H1 (cell line): ENCODE measurements at regions not wholly inside any gene's neighbourhood (a gene's known extent, or its start where the extent isn't known, plus 50 kb on each side); places are given as distances from the start of the nearest gene placed in this dataset.
A peak's percentile ranks its signal among the peaks of the same experiment; 100 is the strongest.

Experiments used
- CTCF ChIA-PET: fragments of 300-600 bp; sonication (Branson Sonifier 250); formaldehyde crosslinking; loops from one replicate; lab custom pipeline; 2021; ENCODE audit not compliant: partially characterized antibody; lab: Charles Lee
- POLR2A ChIA-PET: fragments of 300-600 bp; sonication (Branson Sonifier 250); formaldehyde crosslinking; loops from one replicate; lab custom pipeline; 2021; ENCODE audit warnings: inconsistent platforms; ENCODE audit not compliant: partially characterized antibody; lab: Charles Lee
- DNase-seq, 2 experiments: peaks; one replicate each; pipeline versions ENCODE4 v3.0.0 to v3.0.0-alpha.2; 2010 to 2022; ENCODE audit warnings: low spot score in 2 of 2, low read depth in 1 of 2, mixed read lengths in 1 of 2
- FAIRE-seq: peaks from 2 replicates; lab custom pipeline; 2011; peaks lifted over from hg19 to GRCh38; lab: Jason Lieb, UNC
- H2AFZ ChIP-seq: 2 replicates; pipeline ENCODE4 v1.8.1; 2012; ENCODE audit warnings: low read length, inconsistent platforms
- H2AK5ac ChIP-seq: 2 replicates; pipeline ENCODE4 v1.6.1; 2013; ENCODE audit warnings: low read depth, low read length
- H2BK120ac ChIP-seq: replicated peaks from 2 replicates; pipeline ENCODE3; 2013; ENCODE audit warnings: low read depth, low read length, inconsistent platforms
- H2BK12ac ChIP-seq: 2 replicates; pipeline ENCODE4 v1.6.1; 2013; ENCODE audit warnings: low read depth, low read length
- H2BK15ac ChIP-seq: 2 replicates; pipeline ENCODE4 v1.6.1; 2013; ENCODE audit warnings: low read length
- H2BK20ac ChIP-seq: 2 replicates; pipeline ENCODE4 v1.6.1; 2013; ENCODE audit warnings: low read length
- H2BK5ac ChIP-seq: 2 replicates; pipeline ENCODE4 v1.6.1; 2013; ENCODE audit warnings: low read depth, low read length
- H3K14ac ChIP-seq: 2 replicates; pipeline ENCODE4 v1.6.1; 2013; ENCODE audit warnings: inconsistent platforms; ENCODE audit not compliant: insufficient read length
- H3K18ac ChIP-seq: 2 replicates; pipeline ENCODE4 v1.6.1; 2013; ENCODE audit warnings: low read length; ENCODE audit errors: extremely low read depth
- H3K23ac ChIP-seq: 2 replicates; pipeline ENCODE4 v1.6.1; 2013; ENCODE audit warnings: inconsistent platforms; ENCODE audit not compliant: insufficient read length
- H3K23me2 ChIP-seq: 2 replicates; pipeline ENCODE4 v1.6.1; 2013; ENCODE audit warnings: low read depth, low read length
- H3K27ac ChIP-seq: 2 replicates; pipeline ENCODE4 v1.6.1; 2011; ENCODE audit warnings: low read depth, low read length, inconsistent platforms
- H3K27me3 ChIP-seq, 4 experiments: replicated peaks in 1 of 4; 1 replicate in 1 of 4; 2 replicates in 3 of 4; pipeline versions ENCODE4 v1.6.1 to v1.8.1; 2011 to 2013; ENCODE audit warnings: low read length in 3 of 4, mild to moderate bottlenecking in 3 of 4, inconsistent platforms in 2 of 4, mixed read lengths in 2 of 4, moderate library complexity in 1 of 4; ENCODE audit not compliant: control insufficient read depth in 3 of 4, insufficient read depth in 3 of 4; ENCODE audit errors: extremely low read depth in 1 of 4
- H3K36me3 ChIP-seq, 4 experiments: 2 replicates each; pipeline versions ENCODE4 v1.6.1 to v1.8.1; 2011 to 2013; ENCODE audit warnings: mild to moderate bottlenecking in 4 of 4, low read length in 3 of 4, moderate library complexity in 2 of 4, control low read depth in 1 of 4, inconsistent platforms in 1 of 4; ENCODE audit not compliant: insufficient read depth in 4 of 4, control insufficient read depth in 2 of 4
- H3K4ac ChIP-seq: replicated peaks from 2 replicates; pipeline ENCODE3; 2013; ENCODE audit warnings: low read length, low read depth, mixed read lengths, inconsistent platforms; ENCODE audit not compliant: insufficient read length
- H3K4me1 ChIP-seq, 4 experiments: replicated peaks in 1 of 4; 1 replicate in 1 of 4; 2 replicates in 3 of 4; pipeline versions ENCODE4 v1.6.1 to v1.8.1; 2011 to 2013; ENCODE audit warnings: low read length in 3 of 4, inconsistent platforms in 2 of 4, mixed read lengths in 1 of 4; ENCODE audit not compliant: insufficient read depth in 4 of 4, control insufficient read depth in 3 of 4
- H3K4me2 ChIP-seq, 2 experiments: 2 replicates each; pipeline versions ENCODE4 v1.6.1 to v1.8.1; 2011 to 2013; ENCODE audit warnings: low read depth in 2 of 2, low read length in 2 of 2, control low read depth in 1 of 2, inconsistent platforms in 1 of 2, mild to moderate bottlenecking in 1 of 2; ENCODE audit not compliant: insufficient read depth in 1 of 2
- H3K4me3 ChIP-seq, 4 experiments: fragments of 200-600, 300-600 bp in 1 of 4; sonication (generic), shearing (Covaris generic), sonication (Bioruptor Twin) in 1 of 4; 2 replicates each; pipeline versions ENCODE4 v1.5.1 to v1.8.1; 2011 to 2016; ENCODE audit warnings: low read length in 4 of 4, low read depth in 3 of 4, control low read depth in 2 of 4, inconsistent platforms in 2 of 4, mild to moderate bottlenecking in 2 of 4, mixed read lengths in 1 of 4, moderate library complexity in 1 of 4; ENCODE audit not compliant: insufficient read depth in 2 of 4; ENCODE audit errors: extremely low read depth in 1 of 4
- H3K56ac ChIP-seq: replicated peaks from 2 replicates; pipeline ENCODE3; 2013; ENCODE audit warnings: low read depth, mild to moderate bottlenecking, mixed read lengths, low read length, inconsistent platforms; ENCODE audit not compliant: insufficient read length
- H3K79me1 ChIP-seq: 2 replicates; pipeline ENCODE4 v1.6.1; 2013; ENCODE audit warnings: low read depth, low read length, control low read depth
- H3K79me2 ChIP-seq, 2 experiments: 2 replicates each; pipeline versions ENCODE4 v1.6.1 to v1.8.1; 2012 to 2013; ENCODE audit warnings: low read length in 2 of 2, mild to moderate bottlenecking in 2 of 2, inconsistent platforms in 1 of 2; ENCODE audit not compliant: insufficient read depth in 2 of 2, control insufficient read depth in 1 of 2
- H3K9ac ChIP-seq, 4 experiments: replicated peaks in 1 of 4; 1 replicate in 1 of 4; 2 replicates in 3 of 4; pipeline versions ENCODE4 v1.6.1 to v1.8.1; 2011 to 2013; ENCODE audit warnings: low read depth in 3 of 4, low read length in 3 of 4, control low read depth in 2 of 4, mild to moderate bottlenecking in 2 of 4, moderate library complexity in 2 of 4, inconsistent platforms in 1 of 4; ENCODE audit errors: extremely low read depth in 1 of 4
- H3K9me3 ChIP-seq, 2 experiments: 2 replicates each; pipeline versions ENCODE4 v1.6.1 to v1.8.1; 2012 to 2013; ENCODE audit warnings: mild to moderate bottlenecking in 2 of 2, moderate library complexity in 2 of 2, control low read depth in 1 of 2, inconsistent platforms in 1 of 2, low read depth in 1 of 2, low read length in 1 of 2, mixed read lengths in 1 of 2; ENCODE audit not compliant: insufficient read depth in 2 of 2
- H4K20me1 ChIP-seq, 2 experiments: replicated peaks in 1 of 2; 2 replicates each; pipeline versions ENCODE3 to v1.8.1; 2011 to 2013; ENCODE audit warnings: inconsistent platforms in 2 of 2, low read length in 2 of 2, mild to moderate bottlenecking in 1 of 2; ENCODE audit not compliant: insufficient read depth in 2 of 2, control insufficient read depth in 1 of 2
- H4K5ac ChIP-seq: 2 replicates; pipeline ENCODE4 v1.6.1; 2013; ENCODE audit warnings: low read length, low read depth, mixed read lengths, inconsistent platforms; ENCODE audit not compliant: insufficient read length
- H4K8ac ChIP-seq: 2 replicates; pipeline ENCODE4 v1.8.0; 2013; ENCODE audit warnings: mild to moderate bottlenecking, moderate library complexity, low read length, inconsistent platforms; ENCODE audit not compliant: insufficient read depth; ENCODE audit errors: extremely low read depth
- H4K91ac ChIP-seq: replicated peaks from 2 replicates; pipeline ENCODE3; 2013; ENCODE audit warnings: low read length, mixed read lengths, inconsistent platforms; ENCODE audit not compliant: insufficient read length
- ATF3 ChIP-seq: IDR thresholded peaks from 2 replicates; pipeline ENCODE4 v1.6.1; 2011; ENCODE audit warnings: low read depth, mild to moderate bottlenecking, low read length; ENCODE audit not compliant: insufficient read depth
- CBX8 ChIP-seq: fragments of 300-800, 300-1000 bp; sonication (generic); IDR thresholded peaks from 2 replicates; pipeline ENCODE4 v1.7.1; 2016; ENCODE audit warnings: low read depth, low read length, borderline replicate concordance
- CTCF ChIP-seq, 3 experiments: IDR thresholded peaks; 1 replicate in 2 of 3; 2 replicates in 1 of 3; pipeline versions ENCODE4 v1.5.1 to v1.6.1; 2011; ENCODE audit warnings: low read length in 3 of 3, mild to moderate bottlenecking in 3 of 3, inconsistent platforms in 2 of 3, low read depth in 1 of 3, moderate library complexity in 1 of 3; ENCODE audit not compliant: insufficient read depth in 1 of 3; ENCODE audit errors: control extremely low read depth in 1 of 3
- NRF1 ChIP-seq: IDR thresholded peaks from 2 replicates; pipeline ENCODE4 v1.6.1; 2011; ENCODE audit warnings: mild to moderate bottlenecking, low read depth, low read length, improper control_type of control experiment
- PHF8 ChIP-seq: fragments of 200-600 bp; sonication (generic); conservative IDR thresholded peaks from 2 replicates; pipeline ENCODE4 v1.7.1; 2012; ENCODE audit warnings: low read depth, mild to moderate bottlenecking, inconsistent platforms, low read length, moderate library complexity
- SAP30 ChIP-seq: fragments of 300-600 bp; sonication (generic); IDR thresholded peaks from 2 replicates; pipeline ENCODE4 v1.7.1; 2012; ENCODE audit warnings: low read length, moderate library complexity, mild to moderate bottlenecking, inconsistent platforms; ENCODE audit not compliant: insufficient read depth, insufficient replicate concordance
- SP1 ChIP-seq: IDR thresholded peaks from 2 replicates; pipeline ENCODE4 v1.6.1; 2011; ENCODE audit warnings: low read depth, low read length
- ZNF274 ChIP-seq: IDR thresholded peaks from 2 replicates; pipeline ENCODE4 v1.7.0; 2012; ENCODE audit warnings: low read length, borderline replicate concordance; ENCODE audit errors: extremely low read depth
- WGBS, 2 experiments: shearing (Covaris generic) in 1 of 2; methylation state at CpG; one replicate each; pipeline versions ENCODE4 v1.1.6 to v1.1.7; 2013 to 2015; ENCODE audit warnings: low lambda C conversion rate in 2 of 2, mixed read lengths in 2 of 2, inconsistent platforms in 1 of 2, low coverage in 1 of 2, missing lambda C conversion rate in 1 of 2; ENCODE audit not compliant: insufficient replicate concordance in 2 of 2, insufficient coverage in 1 of 2, insufficient read length in 1 of 2; ENCODE audit errors: extremely low coverage in 1 of 2, missing lambda C conversion rate in 1 of 2; 5-methylcytosine and 5-hydroxymethylcytosine counted together

- Histone ChIP-seq H3K23me2 (no peaks in the 10 kb centered on the region), H3K4me2 (no peak overlapping the region), H2BK120ac (no peak overlapping the region), H3K79me1 (peaks cover 7% of the 10 kb centered on the region; the same call in 1 of the 2 replicates), H2BK15ac (no peak overlapping the region), H3K56ac (no peak overlapping the region), H3K27me3 (no peaks in the 10 kb centered on the region), H4K20me1 (peaks cover 0 to 3% of the 10 kb centered on the region in 2 experiments), H2AK5ac (peak overlapping the region; percentile 85; the same call in 1 of the 2 replicates), H3K36me3 (peaks cover 0 to 2% (median 1%) of the 10 kb centered on the region in 4 experiments; a peak in 1 of 8 replicates), H3K4ac (no peak overlapping the region), H3K4me3 (no peak overlapping the region), H4K8ac (no peak overlapping the region), H2BK20ac (no peak overlapping the region), H3K4me1 (peaks cover 2 to 6% (median 4%) of the 10 kb centered on the region in 4 experiments; a peak in 6 of 7 replicates), H3K18ac (no peak overlapping the region), H3K14ac (no peak overlapping the region), H3K9ac (no peak overlapping the region), H3K27ac (no peak overlapping the region), H2AFZ (no peak overlapping the region), H3K23ac (no peak overlapping the region), H4K5ac (no peak overlapping the region), H3K9me3 (no peaks in the 10 kb centered on the region), H2BK12ac (no peak overlapping the region), H4K91ac (no peak overlapping the region), H2BK5ac (no peak overlapping the region), H3K79me2 (peaks cover 5 to 72% of the 10 kb centered on the region in 2 experiments; a peak in 3 of 4 replicates)
- ChIA-PET CTCF (interaction anchor here (0.6 to 1.0 kb wide), 4 partner anchors 11 to 381 kb away, joined by 3 to 4 read pairs (median 3); no protein-coding TSS in a partner anchor), POLR2A (no interaction called here)
- DNase-seq, result no peak
- WGBS, 2 experiments, result 94% methylated on average over 7 of the region's 11 CpGs; no CpG with 5 or more reads in 1 of the 2 experiments
- FAIRE-seq, result no peak
- no peak for TF ChIP-seq ZNF274
- no peak for TF ChIP-seq SAP30
- TF ChIP-seq CTCF (IDR thresholded peaks at IDR 0.05; ENCODE audit: control extremely low read depth in 1 of 3, insufficient read depth in 1 of 3, low read depth in 1 of 3, low read length in 3 of 3), result no peak
- TF ChIP-seq SP1, result no peak
- no peak for TF ChIP-seq ATF3
- TF ChIP-seq CBX8, result no peak
- TF ChIP-seq PHF8, result no peak
- no peak for TF ChIP-seq NRF1
These were observed 97.6 kb upstream of the FOXN3 start for GRCh38 chr14:89514601-89515000.
